ENCODE measurements at regions not wholly inside any gene's neighbourhood (a gene's known extent, or its start where the extent isn't known, plus 50 kb on each side); places are given as distances from the start of the nearest gene placed in this dataset.

DNA sequence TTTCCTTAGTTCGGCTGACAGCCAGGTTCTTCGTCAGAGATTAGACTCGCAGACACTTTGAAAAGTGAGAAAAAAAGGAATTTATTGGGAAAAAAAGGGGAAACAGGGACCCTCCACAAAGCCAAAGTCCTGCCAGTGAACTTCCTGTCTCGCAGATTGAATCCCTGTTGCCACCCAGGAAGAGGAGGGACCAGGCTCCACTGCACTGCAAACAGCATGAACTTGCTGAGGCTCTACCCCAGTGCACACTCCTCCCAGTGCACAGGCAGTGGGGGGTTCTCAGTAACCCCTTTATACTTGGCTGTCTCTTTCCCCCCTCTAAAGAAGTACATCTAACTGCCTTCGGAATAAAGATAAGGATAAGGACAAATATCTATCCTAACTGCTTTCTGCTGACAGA lies 959.0 kb downstream of the GRIK2 start:
- Histone ChIP-seq H3K4me1 (ENCODE audit: control insufficient read depth in 1 of 2, insufficient read depth in 2 of 2, low read depth in 1 of 2, low read length in 1 of 2) (no peaks in the 10 kb centered on the region), H3K36me3 (replicated peaks in 1 of 2; ENCODE audit: control insufficient read depth in 1 of 2, insufficient read depth in 2 of 2, low read length in 1 of 2) (no peaks in the 10 kb centered on the region), H3K9me3 (no peaks in the 10 kb centered on the region), H3K4me3 (ENCODE audit: low read depth in 2 of 2, low read length in 1 of 2) (no peak overlapping the region), H4K20me1 (ENCODE audit: insufficient read depth) (no peaks in the 10 kb centered on the region), H3K27me3 (ENCODE audit: insufficient read depth) (no peaks in the 10 kb centered on the region), H3K4me2 (no peak overlapping the region), H2AFZ (ENCODE audit: low read depth) (no peak overlapping the region), H3K79me2 (ENCODE audit: insufficient read depth) (no peaks in the 10 kb centered on the region), H3F3A (replicated peaks; ENCODE audit: insufficient read depth) (no peaks in the 10 kb centered on the region), H3K9ac (no peak overlapping the region), H3K27ac (ENCODE audit: low read depth in 2 of 2, low read length in 1 of 2) (no peak overlapping the region), H3K9me2 (no peaks in the 10 kb centered on the region)
- ChIA-PET CTCF (no interaction called here), POLR2A (no interaction called here)
- no peak for DNase-seq
- TF ChIP-seq JUND (IDR thresholded peaks at IDR 0.05) (no peak), RAD21 (IDR thresholded peaks at IDR 0.05; ENCODE audit: low read length) (no peak), YY1 (IDR thresholded peaks at IDR 0.05; ENCODE audit: low read depth) (no peak), RFX5 (IDR thresholded peaks at IDR 0.05; ENCODE audit: low read length) (no peak), RCOR1 (IDR thresholded peaks at IDR 0.05; ENCODE audit: low read length) (no peak), FOXM1 (IDR thresholded peaks at IDR 0.05; ENCODE audit: low read depth) (no peak), EP300 (IDR thresholded peaks at IDR 0.05; ENCODE audit: borderline replicate concordance in 1 of 2, low read depth in 1 of 2, low read length in 1 of 2) (no peak), NFIC (IDR thresholded peaks at IDR 0.05; ENCODE audit: borderline replicate concordance) (no peak), POLR2AphosphoS5 (IDR thresholded peaks at IDR 0.05; ENCODE audit: low read depth, low read length) (no peak), GATA2 (CRISPR knock-in tag; IDR thresholded peaks at IDR 0.05) (no peak)
- TF ChIP-seq, protein P1, sequence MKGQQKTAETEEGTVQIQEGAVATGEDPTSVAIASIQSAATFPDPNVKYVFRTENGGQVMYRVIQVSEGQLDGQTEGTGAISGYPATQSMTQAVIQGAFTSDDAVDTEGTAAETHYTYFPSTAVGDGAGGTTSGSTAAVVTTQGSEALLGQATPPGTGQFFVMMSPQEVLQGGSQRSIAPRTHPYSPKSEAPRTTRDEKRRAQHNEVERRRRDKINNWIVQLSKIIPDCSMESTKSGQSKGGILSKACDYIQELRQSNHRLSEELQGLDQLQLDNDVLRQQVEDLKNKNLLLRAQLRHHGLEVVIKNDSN (IDR thresholded peaks at IDR 0.05; ENCODE audit: borderline replicate concordance, low read depth): no peak
- TF ChIP-seq, protein P2, sequence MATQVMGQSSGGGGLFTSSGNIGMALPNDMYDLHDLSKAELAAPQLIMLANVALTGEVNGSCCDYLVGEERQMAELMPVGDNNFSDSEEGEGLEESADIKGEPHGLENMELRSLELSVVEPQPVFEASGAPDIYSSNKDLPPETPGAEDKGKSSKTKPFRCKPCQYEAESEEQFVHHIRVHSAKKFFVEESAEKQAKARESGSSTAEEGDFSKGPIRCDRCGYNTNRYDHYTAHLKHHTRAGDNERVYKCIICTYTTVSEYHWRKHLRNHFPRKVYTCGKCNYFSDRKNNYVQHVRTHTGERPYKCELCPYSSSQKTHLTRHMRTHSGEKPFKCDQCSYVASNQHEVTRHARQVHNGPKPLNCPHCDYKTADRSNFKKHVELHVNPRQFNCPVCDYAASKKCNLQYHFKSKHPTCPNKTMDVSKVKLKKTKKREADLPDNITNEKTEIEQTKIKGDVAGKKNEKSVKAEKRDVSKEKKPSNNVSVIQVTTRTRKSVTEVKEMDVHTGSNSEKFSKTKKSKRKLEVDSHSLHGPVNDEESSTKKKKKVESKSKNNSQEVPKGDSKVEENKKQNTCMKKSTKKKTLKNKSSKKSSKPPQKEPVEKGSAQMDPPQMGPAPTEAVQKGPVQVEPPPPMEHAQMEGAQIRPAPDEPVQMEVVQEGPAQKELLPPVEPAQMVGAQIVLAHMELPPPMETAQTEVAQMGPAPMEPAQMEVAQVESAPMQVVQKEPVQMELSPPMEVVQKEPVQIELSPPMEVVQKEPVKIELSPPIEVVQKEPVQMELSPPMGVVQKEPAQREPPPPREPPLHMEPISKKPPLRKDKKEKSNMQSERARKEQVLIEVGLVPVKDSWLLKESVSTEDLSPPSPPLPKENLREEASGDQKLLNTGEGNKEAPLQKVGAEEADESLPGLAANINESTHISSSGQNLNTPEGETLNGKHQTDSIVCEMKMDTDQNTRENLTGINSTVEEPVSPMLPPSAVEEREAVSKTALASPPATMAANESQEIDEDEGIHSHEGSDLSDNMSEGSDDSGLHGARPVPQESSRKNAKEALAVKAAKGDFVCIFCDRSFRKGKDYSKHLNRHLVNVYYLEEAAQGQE (IDR thresholded peaks at IDR 0.05; ENCODE audit: low read depth, low read length): no peak
- TF ChIP-seq, protein P3, sequence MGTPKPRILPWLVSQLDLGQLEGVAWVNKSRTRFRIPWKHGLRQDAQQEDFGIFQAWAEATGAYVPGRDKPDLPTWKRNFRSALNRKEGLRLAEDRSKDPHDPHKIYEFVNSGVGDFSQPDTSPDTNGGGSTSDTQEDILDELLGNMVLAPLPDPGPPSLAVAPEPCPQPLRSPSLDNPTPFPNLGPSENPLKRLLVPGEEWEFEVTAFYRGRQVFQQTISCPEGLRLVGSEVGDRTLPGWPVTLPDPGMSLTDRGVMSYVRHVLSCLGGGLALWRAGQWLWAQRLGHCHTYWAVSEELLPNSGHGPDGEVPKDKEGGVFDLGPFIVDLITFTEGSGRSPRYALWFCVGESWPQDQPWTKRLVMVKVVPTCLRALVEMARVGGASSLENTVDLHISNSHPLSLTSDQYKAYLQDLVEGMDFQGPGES (IDR thresholded peaks at IDR 0.05; ENCODE audit: low read depth, low read length): no peak
- 55% methylated on average over 5 of the region's 5 CpGs for WGBS (ENCODE audit: low lambda C conversion rate)

DNA sequence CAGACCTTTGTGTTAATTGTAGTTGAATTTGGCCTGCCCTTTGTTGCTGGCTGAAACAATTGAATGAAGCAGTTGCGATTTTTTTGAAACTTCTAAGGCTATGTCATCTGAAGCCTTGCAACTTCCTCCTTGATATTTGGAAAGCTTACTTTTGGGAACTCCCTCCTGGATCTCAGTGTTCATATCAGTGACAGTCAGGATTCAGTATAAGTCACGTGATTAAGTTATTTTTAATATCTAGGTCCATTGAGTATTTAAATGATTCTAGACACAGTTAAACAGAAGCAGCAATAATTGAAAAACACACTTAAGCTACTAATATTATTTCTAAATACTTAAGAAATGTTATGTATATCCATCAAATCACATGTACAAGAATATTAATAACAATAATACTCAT lies 951.3 kb downstream of the GRIK2 start:
- H3F3A ChIP-seq (replicated peaks; ENCODE audit: insufficient read depth): no peaks in the 10 kb centered on the region
- no peak overlapping the region for H3K4me3 ChIP-seq (ENCODE audit: low read depth in 2 of 2, low read length in 1 of 2)
- H3K4me1 ChIP-seq (ENCODE audit: control insufficient read depth in 1 of 2, insufficient read depth in 2 of 2, low read depth in 1 of 2, low read length in 1 of 2): no peaks in the 10 kb centered on the region
- DNase-seq: no peak
- 33% methylated on average over 2 of the region's 2 CpGs for WGBS (ENCODE audit: low lambda C conversion rate)
- CTCF ChIA-PET: no interaction called here
- no peaks in the 10 kb centered on the region for H3K27me3 ChIP-seq (ENCODE audit: insufficient read depth)
- no peaks in the 10 kb centered on the region for H4K20me1 ChIP-seq (ENCODE audit: insufficient read depth)
- H3K36me3 ChIP-seq (replicated peaks in 1 of 2; ENCODE audit: control insufficient read depth in 1 of 2, insufficient read depth in 2 of 2, low read length in 1 of 2): no peaks in the 10 kb centered on the region
- POLR2A ChIA-PET: no interaction called here
- no peak overlapping the region for H3K4me2 ChIP-seq
- no peak overlapping the region for H3K9ac ChIP-seq
- no peaks in the 10 kb centered on the region for H3K79me2 ChIP-seq (ENCODE audit: insufficient read depth)
- H3K9me2 ChIP-seq: no peaks in the 10 kb centered on the region
- no peak overlapping the region for H2AFZ ChIP-seq (ENCODE audit: low read depth)
- no peaks in the 10 kb centered on the region for H3K9me3 ChIP-seq
- H3K27ac ChIP-seq (ENCODE audit: low read depth in 2 of 2, low read length in 1 of 2): no peak overlapping the region
- TF ChIP-seq GATA2 (CRISPR knock-in tag; IDR thresholded peaks at IDR 0.05) (no peak), FOXM1 (IDR thresholded peaks at IDR 0.05; ENCODE audit: low read depth) (no peak), CHD2 (IDR thresholded peaks at IDR 0.05; ENCODE audit: low read length, partially characterized antibody) (no peak), RAD21 (IDR thresholded peaks at IDR 0.05; ENCODE audit: low read length) (no peak), JUND (IDR thresholded peaks at IDR 0.05) (no peak), FOSL2 (IDR thresholded peaks at IDR 0.05; ENCODE audit: borderline replicate concordance, low read depth) (no peak), RFX5 (IDR thresholded peaks at IDR 0.05; ENCODE audit: low read length) (no peak), GABPA (IDR thresholded peaks at IDR 0.05; ENCODE audit: low read depth) (no peak), TAF1 (IDR thresholded peaks at IDR 0.05; ENCODE audit: borderline replicate concordance, low read depth, low read length) (no peak), YY1 (IDR thresholded peaks at IDR 0.05; ENCODE audit: low read depth) (no peak), MXI1 (IDR thresholded peaks at IDR 0.05; ENCODE audit: low read depth, low read length) (no peak), SIN3A (IDR thresholded peaks at IDR 0.05; ENCODE audit: borderline replicate concordance, low read depth, low read length) (no peak), RCOR1 (IDR thresholded peaks at IDR 0.05; ENCODE audit: low read length) (no peak)
- TF ChIP-seq, protein P4, sequence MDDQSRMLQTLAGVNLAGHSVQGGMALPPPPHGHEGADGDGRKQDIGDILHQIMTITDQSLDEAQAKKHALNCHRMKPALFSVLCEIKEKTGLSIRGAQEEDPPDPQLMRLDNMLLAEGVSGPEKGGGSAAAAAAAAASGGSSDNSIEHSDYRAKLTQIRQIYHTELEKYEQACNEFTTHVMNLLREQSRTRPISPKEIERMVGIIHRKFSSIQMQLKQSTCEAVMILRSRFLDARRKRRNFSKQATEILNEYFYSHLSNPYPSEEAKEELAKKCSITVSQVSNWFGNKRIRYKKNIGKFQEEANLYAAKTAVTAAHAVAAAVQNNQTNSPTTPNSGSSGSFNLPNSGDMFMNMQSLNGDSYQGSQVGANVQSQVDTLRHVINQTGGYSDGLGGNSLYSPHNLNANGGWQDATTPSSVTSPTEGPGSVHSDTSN (IDR thresholded peaks at IDR 0.05): no peak
- TF ChIP-seq, protein P5, sequence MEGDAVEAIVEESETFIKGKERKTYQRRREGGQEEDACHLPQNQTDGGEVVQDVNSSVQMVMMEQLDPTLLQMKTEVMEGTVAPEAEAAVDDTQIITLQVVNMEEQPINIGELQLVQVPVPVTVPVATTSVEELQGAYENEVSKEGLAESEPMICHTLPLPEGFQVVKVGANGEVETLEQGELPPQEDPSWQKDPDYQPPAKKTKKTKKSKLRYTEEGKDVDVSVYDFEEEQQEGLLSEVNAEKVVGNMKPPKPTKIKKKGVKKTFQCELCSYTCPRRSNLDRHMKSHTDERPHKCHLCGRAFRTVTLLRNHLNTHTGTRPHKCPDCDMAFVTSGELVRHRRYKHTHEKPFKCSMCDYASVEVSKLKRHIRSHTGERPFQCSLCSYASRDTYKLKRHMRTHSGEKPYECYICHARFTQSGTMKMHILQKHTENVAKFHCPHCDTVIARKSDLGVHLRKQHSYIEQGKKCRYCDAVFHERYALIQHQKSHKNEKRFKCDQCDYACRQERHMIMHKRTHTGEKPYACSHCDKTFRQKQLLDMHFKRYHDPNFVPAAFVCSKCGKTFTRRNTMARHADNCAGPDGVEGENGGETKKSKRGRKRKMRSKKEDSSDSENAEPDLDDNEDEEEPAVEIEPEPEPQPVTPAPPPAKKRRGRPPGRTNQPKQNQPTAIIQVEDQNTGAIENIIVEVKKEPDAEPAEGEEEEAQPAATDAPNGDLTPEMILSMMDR (IDR thresholded peaks at IDR 0.05): no peak
